ENCODE measurements at regions not wholly inside any gene's neighbourhood (a gene's known extent, or its start where the extent isn't known, plus 50 kb on each side); places are given as distances from the start of the nearest gene placed in this dataset.

DNA sequence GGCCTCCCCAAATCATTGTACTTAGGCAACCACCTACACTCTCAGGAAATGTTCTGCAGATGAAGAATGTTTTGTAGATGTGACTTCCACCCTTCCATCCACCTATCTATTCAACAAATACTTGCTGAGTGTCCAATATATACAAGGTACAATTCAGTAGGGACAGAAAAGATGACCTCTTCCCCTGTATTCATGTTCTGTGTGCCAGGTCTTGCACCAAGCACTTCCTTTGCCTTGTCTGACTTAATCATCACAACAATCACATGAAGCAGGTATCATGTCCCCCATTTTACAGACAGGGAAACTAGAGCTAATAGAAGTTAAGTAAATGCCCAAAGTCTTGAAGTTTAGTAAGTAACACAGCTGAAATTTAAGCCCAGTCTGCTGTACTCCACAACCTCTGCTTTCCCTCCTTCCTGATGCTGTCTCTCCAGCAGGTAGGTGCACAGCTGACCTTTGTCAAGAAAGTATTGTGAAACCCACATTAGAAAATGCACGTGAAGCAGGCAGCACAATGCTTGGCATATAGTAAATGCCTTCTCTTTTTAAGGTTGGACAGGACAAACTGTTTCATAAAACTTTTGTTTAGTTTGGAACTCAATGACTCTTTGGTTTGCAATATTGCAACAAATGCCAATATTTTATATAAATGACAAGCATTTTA lies 296.5 kb downstream of the DEPDC1B start:
- H2BK120ac ChIP-seq (ENCODE audit: low read depth, low read length): no peak overlapping the region
- no CpG with 5 or more reads among the region's 1 CpG for WGBS, 2 experiments (ENCODE audit: extremely low coverage in 2 of 2, insufficient read length in 1 of 2)
- no peak overlapping the region for H2AK9ac ChIP-seq (replicated peaks; ENCODE audit: low read depth, low read length, poor library complexity)
- H3K36me3 ChIP-seq (ENCODE audit: control insufficient read depth, insufficient read depth, low read length): no peaks in the 10 kb centered on the region
- H3K4me1 ChIP-seq (ENCODE audit: control insufficient read depth, insufficient read depth, low read length): no peaks in the 10 kb centered on the region
- no peak overlapping the region for H4K8ac ChIP-seq (ENCODE audit: low read depth in 2 of 2, low read length in 2 of 2)
- ChIA-PET POLR2A (ENCODE audit: unreplicated experiment) (no interaction called here), CTCF (no interaction called here)
- no peaks in the 10 kb centered on the region for H3K79me1 ChIP-seq (ENCODE audit: low read depth in 1 of 2, low read length in 2 of 2)
- H2AFZ ChIP-seq (replicated peaks; ENCODE audit: low read length, poor library complexity): no peak overlapping the region
- H3K9me1 ChIP-seq (ENCODE audit: insufficient read depth, low read length): no peaks in the 10 kb centered on the region
- in situ Hi-C loops (cut with MboI; ENCODE audit: low sequenced_read_pairs): no loop called here
- H4K20me1 ChIP-seq (ENCODE audit: insufficient read depth, low read length): no peaks in the 10 kb centered on the region
- H4K91ac ChIP-seq (ENCODE audit: insufficient read depth, low read depth, low read length): no peak overlapping the region
- H3K18ac ChIP-seq (ENCODE audit: low read depth, low read length): no peak overlapping the region
- ATAC-seq (ENCODE audit: low read depth) (no peak), DNase-seq (no peak)
- BruUV-seq (replicated peaks): no TSS peak
- H3K4ac ChIP-seq (ENCODE audit: low read depth, low read length): no peak overlapping the region
- no peak for TF ChIP-seq POLR2A (IDR thresholded peaks at IDR 0.05; ENCODE audit: low read depth, low read length)
- TF ChIP-seq CEBPB (IDR thresholded peaks at IDR 0.05; ENCODE audit: low read depth, low read length): no peak
- TF ChIP-seq RFX5 (IDR thresholded peaks at IDR 0.05; ENCODE audit: low read depth, low read length): no peak
- H3K9ac ChIP-seq (ENCODE audit: low read depth, low read length): no peak overlapping the region
- H3K4me3 ChIP-seq (ENCODE audit: insufficient read depth, low read depth, low read length): no peak overlapping the region
- no peak overlapping the region for H3K4me2 ChIP-seq (ENCODE audit: low read depth, low read length)
- no peak overlapping the region for H2BK20ac ChIP-seq (ENCODE audit: low read depth, low read length)
- no peaks in the 10 kb centered on the region for H3K9me3 ChIP-seq (ENCODE audit: control insufficient read depth, insufficient read depth, low read length)
- H3K56ac ChIP-seq (ENCODE audit: extremely low read depth, insufficient read depth, low read length): no peak overlapping the region
- H3K14ac ChIP-seq (replicated peaks; ENCODE audit: low read depth, low read length): no peak overlapping the region
- dilution Hi-C loops (cut with HindIII; ENCODE audit: low sequenced_read_pairs, unreplicated experiment): no loop called here
- intact Hi-C loops (cut with micrococcal nuclease): no loop called here
- no peak overlapping the region for H2BK5ac ChIP-seq (ENCODE audit: low read depth, low read length, poor library complexity, severe bottlenecking)
- no peak overlapping the region for H4K5ac ChIP-seq (ENCODE audit: low read depth, low read length)
- no peaks in the 10 kb centered on the region for H3K27me3 ChIP-seq (ENCODE audit: control insufficient read depth, insufficient read depth, low read length)
- no peak overlapping the region for H3K23ac ChIP-seq (ENCODE audit: low read depth, low read length)
- no peak overlapping the region for H2AK5ac ChIP-seq (ENCODE audit: low read depth, low read length)
- no peak overlapping the region for H3K27ac ChIP-seq (ENCODE audit: insufficient read depth, low read length)
- H2BK15ac ChIP-seq (ENCODE audit: low read depth, low read length): no peak overlapping the region
